Trophoblast cell (in vitro differentiated cells and primary cell): ENCODE measurements at regions not wholly inside any gene's neighbourhood (a gene's known extent, or its start where the extent isn't known, plus 50 kb on each side); places are given as distances from the start of the nearest gene placed in this dataset.

ENCODE experiments used
- DNase-seq, 2 donors: peaks; one replicate each; pipeline ENCODE4 v3.0.0-alpha.2; 2016
- H2AFZ ChIP-seq: 2 replicates; pipeline ENCODE4 v1.6.1; 2013; ENCODE audit warnings: low read length, moderate library complexity, mild to moderate bottlenecking; ENCODE audit not compliant: insufficient read depth, poor library complexity
- H2AK5ac ChIP-seq: 2 replicates; pipeline ENCODE4 v1.6.1; 2013; ENCODE audit warnings: mild to moderate bottlenecking, low read length
- H2BK120ac ChIP-seq: 2 replicates; pipeline ENCODE4 v1.6.1; 2013; ENCODE audit warnings: low read length, mild to moderate bottlenecking, moderate library complexity; ENCODE audit not compliant: insufficient read depth, poor library complexity
- H2BK12ac ChIP-seq: 2 replicates; pipeline ENCODE4 v1.6.1; 2013; ENCODE audit warnings: mild to moderate bottlenecking, low read length, moderate library complexity
- H2BK5ac ChIP-seq: 2 replicates; pipeline ENCODE4 v1.6.1; 2013; ENCODE audit warnings: low read length, low read depth, moderate library complexity, mild to moderate bottlenecking; ENCODE audit not compliant: poor library complexity
- H3K14ac ChIP-seq: 2 replicates; pipeline ENCODE4 v1.6.1; 2013; ENCODE audit warnings: mild to moderate bottlenecking, low read length
- H3K18ac ChIP-seq: 2 replicates; pipeline ENCODE4 v1.6.1; 2013; ENCODE audit warnings: mild to moderate bottlenecking, low read length
- H3K23ac ChIP-seq: 2 replicates; pipeline ENCODE4 v1.6.1; 2013; ENCODE audit warnings: low read length
- H3K27ac ChIP-seq: 2 replicates; pipeline ENCODE4 v1.5.1; 2013; ENCODE audit warnings: low read depth, mild to moderate bottlenecking, inconsistent platforms, low read length, moderate library complexity
- H3K27me3 ChIP-seq: 2 replicates; pipeline ENCODE4 v1.6.1; 2013; ENCODE audit warnings: inconsistent platforms, mild to moderate bottlenecking, low read length, moderate library complexity; ENCODE audit not compliant: insufficient read depth
- H3K36me3 ChIP-seq, 2 experiments: 1 replicate in 1 of 2; 2 replicates in 1 of 2; pipeline ENCODE4 v1.6.1; 2013; ENCODE audit warnings: low read length in 2 of 2, mild to moderate bottlenecking in 2 of 2, moderate library complexity in 1 of 2; ENCODE audit not compliant: insufficient read depth in 2 of 2, control insufficient read depth in 1 of 2
- H3K4ac ChIP-seq: 2 replicates; pipeline ENCODE4 v1.6.1; 2013; ENCODE audit warnings: low read depth, mild to moderate bottlenecking, low read length, moderate library complexity
- H3K4me1 ChIP-seq, 2 experiments: 1 replicate in 1 of 2; 2 replicates in 1 of 2; pipeline ENCODE4 v1.6.1; 2013; ENCODE audit warnings: low read length in 2 of 2, mild to moderate bottlenecking in 2 of 2, moderate library complexity in 1 of 2; ENCODE audit not compliant: insufficient read depth in 2 of 2, control insufficient read depth in 1 of 2
- H3K4me2 ChIP-seq: 2 replicates; pipeline ENCODE4 v1.6.1; 2013; ENCODE audit warnings: inconsistent platforms, mild to moderate bottlenecking, low read length, moderate library complexity
- H3K4me3 ChIP-seq: 2 replicates; pipeline ENCODE4 v1.5.1; 2013; ENCODE audit warnings: mild to moderate bottlenecking, low read depth, low read length, inconsistent platforms
- H3K79me1 ChIP-seq: one replicate; pipeline ENCODE4 v1.6.1; 2013; ENCODE audit warnings: low read length
- H3K79me2 ChIP-seq: 2 replicates; pipeline ENCODE4 v1.6.1; 2013; ENCODE audit warnings: low read length, mild to moderate bottlenecking; ENCODE audit not compliant: control insufficient read depth, insufficient read depth, poor library complexity
- H3K9ac ChIP-seq: 2 replicates; pipeline ENCODE4 v1.6.1; 2013; ENCODE audit warnings: mild to moderate bottlenecking, low read length
- H3K9me3 ChIP-seq: 2 replicates; pipeline ENCODE4 v1.6.1; 2013; ENCODE audit warnings: low read depth, mild to moderate bottlenecking, control low read depth, inconsistent platforms, low read length; ENCODE audit not compliant: insufficient read depth
- H4K12ac ChIP-seq: 2 replicates; pipeline ENCODE4 v1.6.1; 2013; ENCODE audit warnings: low read depth, mild to moderate bottlenecking, low read length, moderate library complexity
- H4K8ac ChIP-seq: 2 replicates; pipeline ENCODE4 v1.6.1; 2013; ENCODE audit warnings: low read depth, mild to moderate bottlenecking, low read length, moderate library complexity
- H4K91ac ChIP-seq: one replicate; pipeline ENCODE4 v1.6.1; 2013; ENCODE audit warnings: low read depth, mild to moderate bottlenecking, low read length, moderate library complexity
- WGBS: extraction: QIAGEN DNeasy Blood & Tissue Kit; methylation state at CpG from one replicate; pipeline ENCODE4 v1.1.7; 2013; ENCODE audit warnings: missing lambda C conversion rate; ENCODE audit not compliant: insufficient read length, insufficient coverage; ENCODE audit errors: extremely low coverage; 5-methylcytosine and 5-hydroxymethylcytosine counted together

- H3K27ac ChIP-seq, result no peak overlapping the region
- H3K9ac ChIP-seq, result no peak overlapping the region
- peaks cover 3% of the 10 kb centered on the region for H3K9me3 ChIP-seq
- no peak for DNase-seq
- no peak overlapping the region for H3K18ac ChIP-seq
- no peak overlapping the region for H3K14ac ChIP-seq
- H3K4me2 ChIP-seq, result no peak overlapping the region
- H3K79me1 ChIP-seq, result no peaks in the 10 kb centered on the region
- H3K4me3 ChIP-seq, result no peak overlapping the region
- H4K91ac ChIP-seq, result no peak overlapping the region
- no peak overlapping the region for H3K23ac ChIP-seq
- no peaks in the 10 kb centered on the region for H3K36me3 ChIP-seq
- no peak overlapping the region for H4K12ac ChIP-seq
- no peak overlapping the region for H2BK120ac ChIP-seq
- no CpG with 5 or more reads among the region's 4 CpGs for WGBS
- no peaks in the 10 kb centered on the region for H3K79me2 ChIP-seq
- H3K27me3 ChIP-seq, result no peaks in the 10 kb centered on the region
- H2AK5ac ChIP-seq, result no peak overlapping the region
- no peak overlapping the region for H4K8ac ChIP-seq
- H3K4ac ChIP-seq, result no peak overlapping the region
- no peak overlapping the region for H2BK12ac ChIP-seq
- no peak overlapping the region for H2AFZ ChIP-seq
- H3K4me1 ChIP-seq, result peaks cover 0 to 3% of the 10 kb centered on the region in 2 experiments
- no peak overlapping the region for H2BK5ac ChIP-seq
Measured at GRCh38 chr11:59266491-59266890, 53.8 kb upstream of the MPEG1 start.

DNA sequence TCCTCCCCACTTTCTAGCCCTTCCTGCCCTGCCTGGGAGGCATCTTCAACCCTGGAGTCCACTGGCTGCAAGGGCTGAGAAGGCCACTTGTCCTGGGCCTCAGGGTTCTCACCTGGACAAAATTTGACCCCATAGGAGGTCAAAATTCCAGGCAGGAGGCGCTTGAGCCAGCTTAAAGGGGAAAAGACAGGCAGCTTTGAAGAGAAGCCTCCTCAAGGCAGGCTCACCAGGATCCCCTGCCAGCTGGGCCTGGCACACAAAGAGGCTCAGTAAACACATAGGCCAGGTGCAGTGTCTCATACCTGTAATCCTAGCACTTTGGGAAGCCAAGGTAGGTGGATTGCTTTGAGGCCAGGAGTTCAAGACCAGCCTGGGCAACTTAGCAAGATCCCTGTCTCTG is 53.0 kb upstream of the MPEG1 start:
- H2BK12ac ChIP-seq, result no peak overlapping the region
- H3K27ac ChIP-seq, result no peak overlapping the region
- no peak overlapping the region for H2AFZ ChIP-seq
- H3K4me1 ChIP-seq, result peaks cover 0 to 3% of the 10 kb centered on the region in 2 experiments
- no peaks in the 10 kb centered on the region for H3K27me3 ChIP-seq
- no peak overlapping the region for H3K4ac ChIP-seq
- H3K79me2 ChIP-seq, result no peaks in the 10 kb centered on the region
- no peak overlapping the region for H2BK5ac ChIP-seq
- WGBS, result no CpG with 5 or more reads among the region's 1 CpG
- no peak overlapping the region for H3K23ac ChIP-seq
- no peaks in the 10 kb centered on the region for H3K79me1 ChIP-seq
- H3K9me3 ChIP-seq, result peaks cover 4% of the 10 kb centered on the region
- no peak overlapping the region for H3K4me2 ChIP-seq
- no peak overlapping the region for H2BK120ac ChIP-seq
- H4K12ac ChIP-seq, result no peak overlapping the region
- DNase-seq, result no peak
- H3K4me3 ChIP-seq, result no peak overlapping the region
- no peaks in the 10 kb centered on the region for H3K36me3 ChIP-seq
- H3K9ac ChIP-seq, result no peak overlapping the region
- no peak overlapping the region for H3K18ac ChIP-seq
- H4K8ac ChIP-seq, result no peak overlapping the region
- H2AK5ac ChIP-seq, result no peak overlapping the region
- H4K91ac ChIP-seq, result no peak overlapping the region
- no peak overlapping the region for H3K14ac ChIP-seq

DNA sequence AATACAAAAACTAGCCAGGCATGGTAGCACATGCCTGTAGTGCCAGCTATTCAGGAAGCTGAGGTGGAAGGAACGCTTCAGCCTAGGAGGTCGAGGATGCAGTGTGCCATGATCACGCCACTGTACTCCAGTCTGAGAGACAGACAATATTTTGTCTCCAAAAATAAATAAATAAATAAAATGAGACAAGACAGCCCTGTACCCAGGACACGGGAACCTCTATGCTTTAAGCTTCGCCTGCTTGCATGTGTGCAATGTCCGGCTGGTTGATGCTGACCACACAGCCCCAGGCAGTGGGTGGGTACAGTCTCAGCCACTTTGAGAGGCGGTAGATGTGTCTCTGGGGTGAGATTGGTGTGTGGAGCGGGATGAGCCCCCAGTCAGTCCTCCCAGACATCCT is 52.0 kb upstream of the MPEG1 start:
- H3K9ac ChIP-seq, result no peak overlapping the region
- DNase-seq, result no peak
- H3K79me1 ChIP-seq, result no peaks in the 10 kb centered on the region
- no peak overlapping the region for H2AK5ac ChIP-seq
- no peak overlapping the region for H3K4ac ChIP-seq
- H3K27ac ChIP-seq, result no peak overlapping the region
- H3K27me3 ChIP-seq, result no peaks in the 10 kb centered on the region
- H3K18ac ChIP-seq, result no peak overlapping the region
- H3K36me3 ChIP-seq, result no peaks in the 10 kb centered on the region
- H2BK12ac ChIP-seq, result no peak overlapping the region
- H3K4me1 ChIP-seq, result peaks cover 0 to 3% of the 10 kb centered on the region in 2 experiments
- no peak overlapping the region for H3K23ac ChIP-seq
- no CpG with 5 or more reads among the region's 8 CpGs for WGBS
- no peak overlapping the region for H4K12ac ChIP-seq
- no peaks in the 10 kb centered on the region for H3K79me2 ChIP-seq
- H4K8ac ChIP-seq, result no peak overlapping the region
- no peak overlapping the region for H2BK5ac ChIP-seq
- H2AFZ ChIP-seq, result no peak overlapping the region
- H3K4me3 ChIP-seq, result no peak overlapping the region
- H2BK120ac ChIP-seq, result no peak overlapping the region
- no peak overlapping the region for H4K91ac ChIP-seq
- H3K9me3 ChIP-seq, result peaks cover 5% of the 10 kb centered on the region
- H3K14ac ChIP-seq, result no peak overlapping the region
- no peak overlapping the region for H3K4me2 ChIP-seq

GRCh38 chr11:59263225-59263894 is 50.6 kb upstream of the MPEG1 start:
- no peaks in the 10 kb centered on the region for H3K79me1 ChIP-seq
- no peak overlapping the region for H3K4ac ChIP-seq
- no peaks in the 10 kb centered on the region for H3K27me3 ChIP-seq
- H2BK12ac ChIP-seq, result no peak overlapping the region
- DNase-seq, result no peak
- no peak overlapping the region for H3K23ac ChIP-seq
- no peak overlapping the region for H3K9ac ChIP-seq
- H4K8ac ChIP-seq, result no peak overlapping the region
- no peak overlapping the region for H3K18ac ChIP-seq
- no CpG with 5 or more reads among the region's 9 CpGs for WGBS
- no peak overlapping the region for H3K4me2 ChIP-seq
- H3K4me1 ChIP-seq, result peaks cover 0 to 3% of the 10 kb centered on the region in 2 experiments
- H3K14ac ChIP-seq, result no peak overlapping the region
- H3K27ac ChIP-seq, result no peak overlapping the region
- no peaks in the 10 kb centered on the region for H3K36me3 ChIP-seq
- no peak overlapping the region for H4K91ac ChIP-seq
- no peak overlapping the region for H4K12ac ChIP-seq
- no peak overlapping the region for H3K4me3 ChIP-seq
- no peak overlapping the region for H2BK120ac ChIP-seq
- H2BK5ac ChIP-seq, result no peak overlapping the region
- no peak overlapping the region for H2AK5ac ChIP-seq
- peaks cover 5% of the 10 kb centered on the region for H3K9me3 ChIP-seq
- no peaks in the 10 kb centered on the region for H3K79me2 ChIP-seq
- no peak overlapping the region for H2AFZ ChIP-seq
